ENCODE measurements at regions not wholly inside any gene's neighbourhood (a gene's known extent, or its start where the extent isn't known, plus 50 kb on each side); places are given as distances from the start of the nearest gene placed in this dataset.

DNA sequence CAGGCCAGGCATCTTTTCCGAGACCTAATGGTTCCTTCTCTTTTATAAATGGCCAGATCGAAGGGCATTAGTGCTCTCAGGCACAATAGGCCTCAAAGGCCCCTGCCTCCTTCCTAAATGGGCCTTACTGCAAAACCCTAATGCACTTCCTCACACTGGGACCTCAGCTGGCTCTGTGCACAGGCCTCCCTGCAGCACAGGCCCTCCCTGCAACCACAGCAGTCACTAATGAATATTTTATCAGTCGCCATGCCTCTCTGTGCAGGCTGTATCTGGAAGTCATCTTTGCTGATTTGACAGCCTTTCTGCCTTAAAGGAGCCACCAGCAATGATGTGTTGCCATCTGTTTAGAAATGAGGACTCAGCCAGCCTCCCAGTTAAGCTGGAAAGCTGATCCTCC, 54.9 kb upstream of the SDK1 start:
- TF ChIP-seq, protein P1, sequence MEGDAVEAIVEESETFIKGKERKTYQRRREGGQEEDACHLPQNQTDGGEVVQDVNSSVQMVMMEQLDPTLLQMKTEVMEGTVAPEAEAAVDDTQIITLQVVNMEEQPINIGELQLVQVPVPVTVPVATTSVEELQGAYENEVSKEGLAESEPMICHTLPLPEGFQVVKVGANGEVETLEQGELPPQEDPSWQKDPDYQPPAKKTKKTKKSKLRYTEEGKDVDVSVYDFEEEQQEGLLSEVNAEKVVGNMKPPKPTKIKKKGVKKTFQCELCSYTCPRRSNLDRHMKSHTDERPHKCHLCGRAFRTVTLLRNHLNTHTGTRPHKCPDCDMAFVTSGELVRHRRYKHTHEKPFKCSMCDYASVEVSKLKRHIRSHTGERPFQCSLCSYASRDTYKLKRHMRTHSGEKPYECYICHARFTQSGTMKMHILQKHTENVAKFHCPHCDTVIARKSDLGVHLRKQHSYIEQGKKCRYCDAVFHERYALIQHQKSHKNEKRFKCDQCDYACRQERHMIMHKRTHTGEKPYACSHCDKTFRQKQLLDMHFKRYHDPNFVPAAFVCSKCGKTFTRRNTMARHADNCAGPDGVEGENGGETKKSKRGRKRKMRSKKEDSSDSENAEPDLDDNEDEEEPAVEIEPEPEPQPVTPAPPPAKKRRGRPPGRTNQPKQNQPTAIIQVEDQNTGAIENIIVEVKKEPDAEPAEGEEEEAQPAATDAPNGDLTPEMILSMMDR (IDR thresholded peaks at IDR 0.05; ENCODE audit: poor library complexity, severe bottlenecking) = no peak
- TF ChIP-seq TAF1 (IDR thresholded peaks at IDR 0.05; ENCODE audit: low read depth) = no peak
- TF ChIP-seq, protein P2, sequence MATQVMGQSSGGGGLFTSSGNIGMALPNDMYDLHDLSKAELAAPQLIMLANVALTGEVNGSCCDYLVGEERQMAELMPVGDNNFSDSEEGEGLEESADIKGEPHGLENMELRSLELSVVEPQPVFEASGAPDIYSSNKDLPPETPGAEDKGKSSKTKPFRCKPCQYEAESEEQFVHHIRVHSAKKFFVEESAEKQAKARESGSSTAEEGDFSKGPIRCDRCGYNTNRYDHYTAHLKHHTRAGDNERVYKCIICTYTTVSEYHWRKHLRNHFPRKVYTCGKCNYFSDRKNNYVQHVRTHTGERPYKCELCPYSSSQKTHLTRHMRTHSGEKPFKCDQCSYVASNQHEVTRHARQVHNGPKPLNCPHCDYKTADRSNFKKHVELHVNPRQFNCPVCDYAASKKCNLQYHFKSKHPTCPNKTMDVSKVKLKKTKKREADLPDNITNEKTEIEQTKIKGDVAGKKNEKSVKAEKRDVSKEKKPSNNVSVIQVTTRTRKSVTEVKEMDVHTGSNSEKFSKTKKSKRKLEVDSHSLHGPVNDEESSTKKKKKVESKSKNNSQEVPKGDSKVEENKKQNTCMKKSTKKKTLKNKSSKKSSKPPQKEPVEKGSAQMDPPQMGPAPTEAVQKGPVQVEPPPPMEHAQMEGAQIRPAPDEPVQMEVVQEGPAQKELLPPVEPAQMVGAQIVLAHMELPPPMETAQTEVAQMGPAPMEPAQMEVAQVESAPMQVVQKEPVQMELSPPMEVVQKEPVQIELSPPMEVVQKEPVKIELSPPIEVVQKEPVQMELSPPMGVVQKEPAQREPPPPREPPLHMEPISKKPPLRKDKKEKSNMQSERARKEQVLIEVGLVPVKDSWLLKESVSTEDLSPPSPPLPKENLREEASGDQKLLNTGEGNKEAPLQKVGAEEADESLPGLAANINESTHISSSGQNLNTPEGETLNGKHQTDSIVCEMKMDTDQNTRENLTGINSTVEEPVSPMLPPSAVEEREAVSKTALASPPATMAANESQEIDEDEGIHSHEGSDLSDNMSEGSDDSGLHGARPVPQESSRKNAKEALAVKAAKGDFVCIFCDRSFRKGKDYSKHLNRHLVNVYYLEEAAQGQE (IDR thresholded peaks at IDR 0.05; ENCODE audit: borderline replicate concordance) = no peak

Data from neural cell (in vitro differentiated cells).